Thyroid gland (tissue), 4 donors: ENCODE measurements at regions not wholly inside any gene's neighbourhood (a gene's known extent, or its start where the extent isn't known, plus 50 kb on each side); places are given as distances from the start of the nearest gene placed in this dataset. TPM values are rescaled to one million over a fixed set of nuclear protein-coding genes. Genes with fewer than 3 reads are reported as not detected.
"Not testable (repeated sequence)": the region's sequence is repeated elsewhere in the genome, so short reads cannot be mapped to it uniquely, and the experiment has no call there.

Source experiments
- DNase-seq, 2 donors: peaks; one replicate each; pipeline ENCODE4 v3.0.0-alpha.2; 2019
- H3K27ac ChIP-seq, 3 donors: fragments of 200-600 bp; sonication (generic); 1 replicate in 2 of 3; 2 replicates in 1 of 3; pipeline ENCODE4 v1.5.1; 2016 to 2019; ENCODE audit warnings: mild to moderate bottlenecking in 1 of 3, moderate library complexity in 1 of 3
- H3K27me3 ChIP-seq: fragments of 200-600 bp; sonication (generic); one replicate; pipeline ENCODE4 v1.5.1; 2019
- H3K36me3 ChIP-seq, 2 donors: fragments of 200-600 bp; sonication (generic); one replicate each; pipeline ENCODE4 v1.5.1; 2016 to 2019
- H3K4me1 ChIP-seq, 2 donors: fragments of 200-600 bp; sonication (generic); one replicate each; pipeline ENCODE4 v1.5.1; 2017 to 2019
- H3K4me3 ChIP-seq, 3 donors: fragments of 200-600 bp; sonication (generic); replicated peaks in 1 of 3; 1 replicate in 2 of 3; 2 replicates in 1 of 3; pipeline ENCODE4 v1.5.1; 2016; ENCODE audit warnings: mild to moderate bottlenecking in 1 of 3
- H3K9me3 ChIP-seq: fragments of 200-600 bp; sonication (generic); one replicate; pipeline ENCODE4 v1.5.1; 2017
- WGBS, 2 donors: methylation state at CpG; one replicate each; pipeline ENCODE4 v1.1.5; 2017; 5-methylcytosine and 5-hydroxymethylcytosine counted together
- intact Hi-C: fragments of 100-400 bp; cut with DNase I; formaldehyde crosslinking; loops from one replicate; pipeline ENCODE4 v1.15.1; 2023
- microRNA counts, 2 donors: library from miRNA; unstranded; fragments of <30 nt; microRNA quantifications; one replicate each; lab custom pipeline; 2016 to 2017
- microRNA-seq: library from miRNA; unstranded; fragments of <30 nt; microRNA quantifications from one replicate; pipeline ENCODE4, GENCODE V29; 2016
- small RNA-seq: library from RNA; depleted of rRNA; stranded (forward); fragments of <200 nt; gene quantifications from one replicate; pipeline ENCODE3, GENCODE V24; 2016

DNA sequence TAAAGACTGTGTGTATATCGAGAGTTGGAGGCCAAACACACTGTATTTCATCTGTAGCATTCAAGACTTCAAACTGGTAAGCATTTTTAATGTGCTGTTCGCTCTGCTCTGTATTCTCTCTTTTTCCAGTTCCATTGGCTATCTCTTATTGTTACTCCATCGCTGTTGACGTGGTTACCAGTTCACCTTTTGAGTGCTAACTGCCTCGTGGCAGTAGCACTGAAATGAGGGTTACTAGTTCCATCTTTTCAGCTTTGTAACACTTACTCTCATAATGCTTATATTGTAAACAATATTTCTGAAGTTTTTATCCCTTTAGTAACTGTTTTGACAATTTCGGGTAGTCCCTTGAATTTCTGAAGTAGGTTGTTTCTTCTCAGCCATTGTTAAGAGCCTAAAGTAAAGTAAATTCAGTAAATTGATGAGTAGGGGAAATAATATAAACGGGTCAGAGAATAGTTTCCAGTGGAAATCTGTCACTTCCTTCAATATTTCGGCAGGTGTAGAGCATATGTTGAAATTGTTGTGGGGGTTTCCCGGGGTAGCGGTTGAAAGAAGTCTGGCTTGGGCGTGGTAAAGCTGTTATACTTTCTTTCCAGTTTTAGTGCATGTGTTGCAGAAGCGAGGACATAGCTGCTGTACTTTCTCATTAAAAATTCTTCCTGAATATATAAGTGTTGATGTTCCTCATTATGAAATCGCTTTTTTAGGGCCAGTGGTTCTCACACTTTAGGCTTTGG is 175.7 kb upstream of the GOLGA6L22 start:
- H3K4me1 ChIP-seq, H3K27me3 ChIP-seq, H3K4me3 ChIP-seq, H3K27ac ChIP-seq, H3K36me3 ChIP-seq, intact Hi-C loops, H3K9me3 ChIP-seq, DNase-seq: not testable (repeated sequence)
- 54 to 61% methylated on average over 13 of the region's 13 CpGs for WGBS, 2 donors

DNA sequence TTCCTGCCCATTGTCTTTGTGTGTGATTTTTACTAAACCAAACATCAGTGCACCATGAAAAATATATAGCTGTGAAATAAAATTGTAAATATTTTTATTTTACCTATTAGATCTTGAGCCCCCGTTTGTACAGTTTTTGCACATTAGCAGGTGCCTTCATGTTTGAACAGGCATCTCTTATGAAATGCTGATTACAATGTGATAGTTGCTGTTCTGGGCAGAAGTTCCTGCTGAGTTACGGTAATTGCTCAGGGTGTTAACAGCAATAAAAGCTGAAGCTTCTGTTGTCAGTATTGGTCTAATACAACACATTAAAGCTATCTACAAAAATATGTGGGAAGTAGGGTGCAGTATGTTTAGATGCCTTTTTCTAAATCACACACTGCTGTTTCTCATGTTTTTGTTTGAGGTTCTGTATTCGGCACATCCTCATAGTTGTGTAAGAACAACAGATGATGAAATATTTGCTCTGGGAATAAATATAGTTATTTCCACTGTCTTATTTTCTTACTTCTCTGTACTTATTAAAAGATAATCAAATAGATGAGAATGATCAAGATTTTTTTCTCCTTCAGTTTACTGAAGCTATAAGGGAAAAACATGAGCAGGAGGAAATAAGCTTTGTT is 173.8 kb upstream of the GOLGA6L22 start:
- H3K27me3 ChIP-seq, H3K4me1 ChIP-seq, H3K36me3 ChIP-seq, DNase-seq, H3K9me3 ChIP-seq, H3K4me3 ChIP-seq, H3K27ac ChIP-seq, intact Hi-C loops: not testable (repeated sequence)
- 67 to 84% methylated on average over 3 of the region's 3 CpGs for WGBS, 2 donors

DNA sequence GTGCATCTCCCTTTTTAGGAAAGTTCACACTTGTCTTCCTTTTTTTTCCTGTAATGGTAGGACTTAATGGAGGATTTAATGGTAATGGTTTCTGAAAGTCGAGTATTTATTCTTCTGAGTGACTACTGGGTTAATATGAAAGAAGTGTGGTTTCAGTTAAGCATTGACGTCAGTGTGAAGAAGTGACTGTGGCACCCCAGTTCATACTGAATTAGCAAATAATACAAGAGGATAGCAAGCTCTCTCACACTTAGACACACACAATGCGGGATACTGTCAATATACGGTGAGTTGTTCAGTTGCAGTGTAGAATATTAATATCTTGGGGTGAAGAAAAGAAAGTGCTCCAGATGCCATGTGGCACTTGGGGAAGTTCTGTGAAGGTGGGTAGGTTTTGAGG is 167.6 kb upstream of the GOLGA6L22 start:
- intact Hi-C loops, H3K27me3 ChIP-seq, H3K27ac ChIP-seq, H3K4me1 ChIP-seq, H3K4me3 ChIP-seq, H3K9me3 ChIP-seq, DNase-seq, H3K36me3 ChIP-seq: not testable (repeated sequence)
- 67 to 70% methylated on average over 4 of the region's 4 CpGs for WGBS, 2 donors

DNA sequence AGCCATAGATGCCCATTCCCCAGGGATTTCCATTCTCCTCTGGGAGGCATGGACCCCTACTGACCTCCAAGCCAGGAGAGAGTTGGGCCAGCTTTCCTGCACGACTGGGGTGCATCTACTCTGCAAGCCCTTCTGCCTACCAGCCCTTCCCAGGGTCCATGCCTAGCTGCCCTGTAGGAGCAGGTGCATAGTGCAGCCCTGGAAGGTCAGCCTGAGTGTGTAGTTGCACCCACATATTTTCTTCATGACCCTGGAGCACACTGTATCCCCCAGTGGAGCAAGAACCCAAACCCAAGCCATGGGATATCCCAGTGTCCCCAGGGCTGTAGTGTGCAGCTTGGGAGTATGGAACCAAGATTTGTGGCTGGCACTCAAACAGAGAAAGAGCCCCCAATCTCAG is 155.6 kb upstream of the GOLGA6L22 start:
- H3K4me3 ChIP-seq, DNase-seq, intact Hi-C loops, H3K27ac ChIP-seq, H3K36me3 ChIP-seq, H3K4me1 ChIP-seq, H3K9me3 ChIP-seq, H3K27me3 ChIP-seq: not testable (repeated sequence)
- no CpG with 5 or more reads among the region's 1 CpG for WGBS, 2 donors

MicroRNA genes in the stretch of these regions (microRNA counts, 767-probe panel; counts per million panel counts)
- 0 to 2,159 counts per million in 2 donors for microRNA hsa-miR-1268a (lab: Ali Mortazavi, UCI)

Small RNA genes lying in the stretch of these regions (microRNA-seq; reads per million reads assigned to microRNA genes)
- gene MIR1268A, result not detected

Small RNA genes lying in the stretch of these regions (small RNA-seq; reads per million reads assigned to genes)
- not detected for gene MIR1268A
